H9 (cell line): ENCODE measurements at regions not wholly inside any gene's neighbourhood (a gene's known extent, or its start where the extent isn't known, plus 50 kb on each side); places are given as distances from the start of the nearest gene placed in this dataset.

ENCODE experiments used
- DNase-seq: peaks from one replicate; pipeline ENCODE4 v3.0.0-alpha.2; 2017
- H2AFZ ChIP-seq: one replicate; pipeline ENCODE4 v1.6.1; 2013; ENCODE audit warnings: mild to moderate bottlenecking, low read length, control low read depth, moderate library complexity
- H2AK5ac ChIP-seq: 2 replicates; pipeline ENCODE4 v1.6.1; 2013; ENCODE audit warnings: low read length, control low read depth, mixed read lengths; ENCODE audit not compliant: insufficient read length
- H2BK120ac ChIP-seq: one replicate; pipeline ENCODE4 v1.6.1; 2013; ENCODE audit warnings: low read depth, mild to moderate bottlenecking, low read length, control low read depth, inconsistent platforms; ENCODE audit not compliant: poor library complexity, severe bottlenecking
- H2BK12ac ChIP-seq: 2 replicates; pipeline ENCODE4 v1.6.1; 2013; ENCODE audit warnings: low read length, control low read depth, mixed read lengths, low read depth; ENCODE audit not compliant: insufficient read length
- H2BK15ac ChIP-seq: 2 replicates; pipeline ENCODE4 v1.6.1; 2013; ENCODE audit warnings: low read depth, low read length, control low read depth
- H2BK20ac ChIP-seq: one replicate; pipeline ENCODE4 v1.6.1; 2013; ENCODE audit warnings: low read depth, mild to moderate bottlenecking, low read length, control low read depth, inconsistent platforms; ENCODE audit not compliant: poor library complexity, severe bottlenecking
- H2BK5ac ChIP-seq: 2 replicates; pipeline ENCODE4 v1.6.1; 2013; ENCODE audit warnings: low read length, control low read depth, mixed read lengths; ENCODE audit not compliant: insufficient read length
- H3K14ac ChIP-seq: 2 replicates; pipeline ENCODE4 v1.6.1; 2013; ENCODE audit warnings: low read length, control low read depth; ENCODE audit not compliant: insufficient read depth
- H3K18ac ChIP-seq: 2 replicates; pipeline ENCODE4 v1.6.1; 2013; ENCODE audit warnings: low read depth, mild to moderate bottlenecking, mixed read lengths, low read length, control low read depth; ENCODE audit not compliant: insufficient read length
- H3K23ac ChIP-seq: 2 replicates; pipeline ENCODE4 v1.6.1; 2013; ENCODE audit warnings: low read length, control low read depth, mixed read lengths, low read depth; ENCODE audit not compliant: insufficient read length
- H3K23me2 ChIP-seq: 2 replicates; pipeline ENCODE4 v1.6.1; 2013; ENCODE audit warnings: low read depth, mild to moderate bottlenecking, mixed read lengths, low read length, control low read depth; ENCODE audit not compliant: insufficient read length, poor library complexity, severe bottlenecking
- H3K27ac ChIP-seq: 2 replicates; pipeline ENCODE4 v1.5.1; 2013; ENCODE audit warnings: low read length, control low read depth, mixed read lengths, low read depth; ENCODE audit not compliant: insufficient read length
- H3K27me3 ChIP-seq: 2 replicates; pipeline ENCODE4 v1.6.1; 2013; ENCODE audit warnings: low read length, control low read depth, inconsistent platforms; ENCODE audit not compliant: insufficient read depth
- H3K4ac ChIP-seq: 2 replicates; pipeline ENCODE4 v1.6.1; 2013; ENCODE audit warnings: low read depth, mild to moderate bottlenecking, control low read depth, inconsistent platforms, low read length, moderate library complexity
- H3K4me1 ChIP-seq: 2 replicates; pipeline ENCODE4 v1.6.1; 2013; ENCODE audit warnings: low read length, control low read depth, inconsistent platforms; ENCODE audit not compliant: insufficient read depth
- H3K4me2 ChIP-seq: 2 replicates; pipeline ENCODE4 v1.6.1; 2013; ENCODE audit warnings: low read length, control low read depth, mixed read lengths; ENCODE audit not compliant: insufficient read length, insufficient read depth
- H3K56ac ChIP-seq: 2 replicates; pipeline ENCODE4 v1.6.1; 2013; ENCODE audit warnings: low read depth, mild to moderate bottlenecking, mixed read lengths, low read length, control low read depth; ENCODE audit not compliant: insufficient read length
- H3K79me1 ChIP-seq: 2 replicates; pipeline ENCODE4 v1.6.1; 2013; ENCODE audit warnings: low read depth, mild to moderate bottlenecking, moderate library complexity, low read length, control low read depth, inconsistent platforms; ENCODE audit not compliant: insufficient read depth, poor library complexity, severe bottlenecking
- H3K79me2 ChIP-seq: 2 replicates; pipeline ENCODE4 v1.6.1; 2013; ENCODE audit warnings: low read length, control low read depth, inconsistent platforms; ENCODE audit not compliant: insufficient read depth
- H3K9ac ChIP-seq: 2 replicates; pipeline ENCODE4 v1.6.1; 2013; ENCODE audit warnings: low read length, control low read depth, mixed read lengths; ENCODE audit not compliant: insufficient read length; ENCODE audit errors: extremely low read depth
- H3K9me3 ChIP-seq: one replicate; pipeline ENCODE4 v1.6.1; 2013; ENCODE audit warnings: low read depth, low read length, inconsistent platforms; ENCODE audit not compliant: control insufficient read depth
- H3T11ph ChIP-seq: one replicate; pipeline ENCODE4 v1.6.1; 2013; ENCODE audit warnings: mild to moderate bottlenecking, low read length, control low read depth, inconsistent platforms
- H4K20me1 ChIP-seq: one replicate; pipeline ENCODE4 v1.6.1; 2013; ENCODE audit not compliant: control insufficient read depth, insufficient read length, insufficient read depth
- H4K5ac ChIP-seq: 2 replicates; pipeline ENCODE4 v1.6.1; 2013; ENCODE audit warnings: low read depth, mild to moderate bottlenecking, mixed read lengths, low read length, control low read depth; ENCODE audit not compliant: insufficient read length
- H4K8ac ChIP-seq: replicated peaks from 2 replicates; pipeline ENCODE4 v1.6.1; 2013; ENCODE audit warnings: low read length, control low read depth, mixed read lengths, low read depth; ENCODE audit not compliant: insufficient read length
- H4K91ac ChIP-seq: 2 replicates; pipeline ENCODE4 v1.6.1; 2013; ENCODE audit warnings: low read depth, mild to moderate bottlenecking, moderate library complexity, mixed read lengths, low read length, control low read depth; ENCODE audit not compliant: insufficient read length
- H3K27ac Mint-ChIP-seq, 3 experiments: 2 replicates in 2 of 3; 3 replicates in 1 of 3; pipeline ENCODE4 v1.8.0; 2020 to 2021; ENCODE audit warnings: mixed read lengths in 3 of 3, mild to moderate bottlenecking in 1 of 3, moderate library complexity in 1 of 3
- H3K27me3 Mint-ChIP-seq: 2 replicates; pipeline ENCODE4 v1.8.0; 2021; ENCODE audit warnings: low read depth, mild to moderate bottlenecking, moderate library complexity, mixed read lengths
- H3K36me3 Mint-ChIP-seq, 3 experiments: 2 replicates in 2 of 3; 3 replicates in 1 of 3; pipeline ENCODE4 v1.8.0; 2020 to 2021; ENCODE audit warnings: low read depth in 3 of 3, mixed read lengths in 3 of 3; ENCODE audit not compliant: insufficient read depth in 1 of 3
- H3K4me1 Mint-ChIP-seq, 2 experiments: 2 replicates each; pipeline ENCODE4 v1.8.0; 2020; ENCODE audit warnings: mixed read lengths in 2 of 2
- H3K4me3 Mint-ChIP-seq, 2 experiments: 2 replicates in 1 of 2; 3 replicates in 1 of 2; pipeline ENCODE4 v1.8.0; 2020 to 2021; ENCODE audit warnings: mild to moderate bottlenecking in 2 of 2, mixed read lengths in 2 of 2, moderate library complexity in 1 of 2
- H3K9me3 Mint-ChIP-seq, 2 experiments: 2 replicates in 1 of 2; 3 replicates in 1 of 2; pipeline ENCODE4 v1.8.0; 2020; ENCODE audit warnings: mild to moderate bottlenecking in 2 of 2, mixed read lengths in 2 of 2, moderate library complexity in 1 of 2
- WGBS: extraction: QIAGEN DNeasy Blood & Tissue Kit; methylation state at CpG from one replicate; pipeline ENCODE4 v1.1.7; 2013; ENCODE audit warnings: missing lambda C conversion rate, low lambda C conversion rate, mixed read lengths; ENCODE audit not compliant: insufficient read length; ENCODE audit errors: extremely low coverage; 5-methylcytosine and 5-hydroxymethylcytosine counted together
- TF ChIP-seq, protein P1 (sequence below): fragments of 200-600 bp; sonication (generic); conservative IDR thresholded peaks from 3 replicates; pipeline ENCODE4 v1.8.0; 2021; ENCODE audit warnings: antibody characterized with exemption, mild to moderate bottlenecking

DNA sequence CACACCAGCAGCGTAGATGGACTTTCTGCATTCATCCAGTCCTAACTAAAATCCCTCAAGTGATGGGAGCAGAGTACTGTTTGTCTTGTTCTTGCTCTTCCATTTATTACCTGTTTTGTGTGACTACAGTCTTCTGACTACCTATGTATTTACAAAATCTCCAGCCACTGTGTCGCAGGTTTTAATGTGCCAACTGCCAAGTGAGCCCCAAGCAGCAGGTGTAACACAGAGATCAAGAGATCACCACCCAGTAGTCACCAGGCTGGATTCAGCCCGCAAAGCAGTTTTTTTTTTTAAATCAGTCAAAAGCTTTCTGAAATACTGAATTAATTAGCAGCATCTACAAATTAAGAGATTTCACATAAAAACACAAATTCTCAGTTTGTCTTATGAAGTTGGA, 724.1 kb upstream of the USP15 start:
- H2AK5ac ChIP-seq: no peak overlapping the region
- TF ChIP-seq, protein P1, sequence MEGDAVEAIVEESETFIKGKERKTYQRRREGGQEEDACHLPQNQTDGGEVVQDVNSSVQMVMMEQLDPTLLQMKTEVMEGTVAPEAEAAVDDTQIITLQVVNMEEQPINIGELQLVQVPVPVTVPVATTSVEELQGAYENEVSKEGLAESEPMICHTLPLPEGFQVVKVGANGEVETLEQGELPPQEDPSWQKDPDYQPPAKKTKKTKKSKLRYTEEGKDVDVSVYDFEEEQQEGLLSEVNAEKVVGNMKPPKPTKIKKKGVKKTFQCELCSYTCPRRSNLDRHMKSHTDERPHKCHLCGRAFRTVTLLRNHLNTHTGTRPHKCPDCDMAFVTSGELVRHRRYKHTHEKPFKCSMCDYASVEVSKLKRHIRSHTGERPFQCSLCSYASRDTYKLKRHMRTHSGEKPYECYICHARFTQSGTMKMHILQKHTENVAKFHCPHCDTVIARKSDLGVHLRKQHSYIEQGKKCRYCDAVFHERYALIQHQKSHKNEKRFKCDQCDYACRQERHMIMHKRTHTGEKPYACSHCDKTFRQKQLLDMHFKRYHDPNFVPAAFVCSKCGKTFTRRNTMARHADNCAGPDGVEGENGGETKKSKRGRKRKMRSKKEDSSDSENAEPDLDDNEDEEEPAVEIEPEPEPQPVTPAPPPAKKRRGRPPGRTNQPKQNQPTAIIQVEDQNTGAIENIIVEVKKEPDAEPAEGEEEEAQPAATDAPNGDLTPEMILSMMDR: no peak
- no peaks in the 10 kb centered on the region for H3K23me2 ChIP-seq
- H3K4ac ChIP-seq: no peak overlapping the region
- H4K20me1 ChIP-seq: no peaks in the 10 kb centered on the region
- H3K4me1 Mint-ChIP-seq: no peaks in the 10 kb centered on the region
- H3K9me3 Mint-ChIP-seq: no peaks in the 10 kb centered on the region; a peak in 1 of 5 replicates
- H3K4me1 ChIP-seq: no peaks in the 10 kb centered on the region
- no peak overlapping the region for H3K27ac ChIP-seq
- no peak for DNase-seq
- no peak overlapping the region for H3K56ac ChIP-seq
- H3K36me3 Mint-ChIP-seq: no peaks in the 10 kb centered on the region
- no peak overlapping the region for H3K27ac Mint-ChIP-seq
- no peak overlapping the region for H2BK120ac ChIP-seq
- no peak overlapping the region for H2BK20ac ChIP-seq
- H3K9ac ChIP-seq: no peak overlapping the region
- H3K18ac ChIP-seq: no peak overlapping the region
- H2BK15ac ChIP-seq: no peak overlapping the region
- H3K79me1 ChIP-seq: no peaks in the 10 kb centered on the region
- H4K8ac ChIP-seq: no peak overlapping the region
- no peak overlapping the region for H4K91ac ChIP-seq
- no peak overlapping the region for H3K4me2 ChIP-seq
- H2AFZ ChIP-seq: no peak overlapping the region
- H3K23ac ChIP-seq: no peak overlapping the region
- no peaks in the 10 kb centered on the region for H3K9me3 ChIP-seq
- H3K14ac ChIP-seq: no peak overlapping the region
- no CpG with 5 or more reads among the region's 3 CpGs for WGBS
- H3T11ph ChIP-seq: no peak overlapping the region
- no peak overlapping the region for H4K5ac ChIP-seq
- H2BK12ac ChIP-seq: no peak overlapping the region
- H3K4me3 Mint-ChIP-seq: no peak overlapping the region
- no peak overlapping the region for H2BK5ac ChIP-seq
- H3K79me2 ChIP-seq: no peaks in the 10 kb centered on the region
- no peaks in the 10 kb centered on the region for H3K27me3 Mint-ChIP-seq
- no peaks in the 10 kb centered on the region for H3K27me3 ChIP-seq
